SU-DHL-6 (cell line): ENCODE measurements at regions not wholly inside any gene's neighbourhood (a gene's known extent, or its start where the extent isn't known, plus 50 kb on each side); places are given as distances from the start of the nearest gene placed in this dataset.

Experiments used
- H2AFZ ChIP-seq: fragments of 200-600 bp; sonication (generic); 2 replicates; pipeline ENCODE4 v1.6.1; 2014; ENCODE audit warnings: low read depth, mild to moderate bottlenecking, moderate library complexity, mixed read lengths, antibody characterized with exemption, low read length; ENCODE audit not compliant: severe bottlenecking
- H3F3A ChIP-seq: fragments of 200-600 bp; shearing (Covaris generic); 2 replicates; pipeline ENCODE4 v1.6.0; 2016; ENCODE audit warnings: antibody characterized with exemption, mild to moderate bottlenecking; ENCODE audit not compliant: insufficient read depth
- H3K27ac ChIP-seq: fragments of 200-600 bp; sonication (generic); 2 replicates; pipeline ENCODE4 v1.5.1; 2016; ENCODE audit warnings: low read depth, mild to moderate bottlenecking, low read length, moderate library complexity, mixed read lengths
- H3K27me3 ChIP-seq: fragments of 200-600 bp; sonication (generic), shearing (Covaris generic); 2 replicates; pipeline ENCODE4 v1.6.0; 2014; ENCODE audit warnings: mild to moderate bottlenecking, low read length
- H3K36me3 ChIP-seq: fragments of 200-600 bp; sonication (generic); 2 replicates; pipeline ENCODE4 v1.6.1; 2014; ENCODE audit warnings: mild to moderate bottlenecking, low read length, mixed read lengths
- H3K4me2 ChIP-seq: fragments of 300-600, 200-600 bp; shearing (Covaris generic), sonication (generic); 2 replicates; pipeline ENCODE4 v1.6.0; 2014; ENCODE audit warnings: low read length, low read depth, mild to moderate bottlenecking; ENCODE audit not compliant: poor library complexity, severe bottlenecking
- H3K4me3 ChIP-seq: fragments of 200-600 bp; sonication (generic); 2 replicates; pipeline ENCODE4 v1.5.1; 2014; ENCODE audit warnings: antibody characterized with exemption, low read length, mild to moderate bottlenecking, mixed read lengths; ENCODE audit not compliant: insufficient read depth, poor library complexity, severe bottlenecking
- H3K79me2 ChIP-seq: fragments of 200-600 bp; sonication (generic); 2 replicates; pipeline ENCODE4 v1.6.1; 2014; ENCODE audit warnings: mild to moderate bottlenecking, low read length, moderate library complexity; ENCODE audit not compliant: insufficient read depth
- H3K9ac ChIP-seq: fragments of 200-600 bp; sonication (generic); 2 replicates; pipeline ENCODE4 v1.7.0; 2014; ENCODE audit warnings: mild to moderate bottlenecking, low read length
- H3K9me2 ChIP-seq: fragments of 200-600 bp; sonication (generic); replicated peaks from 2 replicates; pipeline ENCODE4 v1.6.1; 2014; ENCODE audit warnings: low read length; ENCODE audit not compliant: insufficient read depth
- H3K9me3 ChIP-seq: fragments of 200-600 bp; sonication (generic); 2 replicates; pipeline ENCODE4 v1.6.1; 2014; ENCODE audit warnings: low read length, mixed read lengths; ENCODE audit not compliant: insufficient read depth
- H4K20me1 ChIP-seq: fragments of 200-600 bp; sonication (generic); 2 replicates; pipeline ENCODE4 v1.6.1; 2014; ENCODE audit warnings: low read depth, mild to moderate bottlenecking, antibody characterized with exemption, low read length, moderate library complexity, mixed read lengths
- EZH2phosphoT487 ChIP-seq: fragments of 200-600 bp; sonication (generic), shearing (Covaris generic); conservative IDR thresholded peaks from 2 replicates; pipeline ENCODE4 v1.6.1; 2018; ENCODE audit warnings: mild to moderate bottlenecking, antibody characterized with exemption, low read length, moderate library complexity, mixed read lengths
- TF ChIP-seq, protein P1 (sequence below): fragments of 200-600 bp; sonication (generic); IDR thresholded peaks from one replicate; pipeline ENCODE4 v1.5.1; 2017; ENCODE audit warnings: antibody characterized with exemption, mild to moderate bottlenecking, low read length, moderate library complexity; ENCODE audit not compliant: insufficient read depth, poor library complexity, severe bottlenecking

DNA sequence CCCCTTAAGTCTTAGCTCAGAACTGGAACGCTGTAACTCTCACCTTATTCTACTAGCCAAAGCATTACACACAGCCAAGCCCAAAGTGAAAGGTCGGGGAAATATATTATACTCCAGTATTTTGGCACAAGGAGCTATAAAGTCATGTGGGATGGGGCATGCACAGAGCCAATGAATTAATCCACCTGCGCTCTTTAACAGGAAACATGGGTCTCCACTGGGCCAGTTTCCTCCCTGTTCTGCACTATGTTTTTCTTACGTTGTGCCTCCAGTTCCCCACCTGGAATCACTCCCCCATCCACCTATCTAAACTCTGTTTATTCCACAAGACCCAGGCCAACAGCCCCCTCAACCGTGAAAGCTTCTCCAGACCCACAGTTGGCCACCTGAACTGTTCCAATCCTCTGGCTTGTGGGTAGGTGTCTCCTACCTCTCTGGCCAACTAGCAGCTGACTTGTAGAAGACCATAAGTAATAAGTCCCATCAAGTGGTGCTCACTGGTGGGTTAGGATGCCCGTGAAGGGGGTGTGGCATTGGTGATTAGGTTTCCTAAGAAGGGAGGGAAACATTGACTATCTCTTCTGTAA, 286.9 kb downstream of the NPIPA8 start:
- no peaks in the 10 kb centered on the region for H3K9me2 ChIP-seq
- H3F3A ChIP-seq = no peaks in the 10 kb centered on the region
- no peaks in the 10 kb centered on the region for H3K9me3 ChIP-seq
- H4K20me1 ChIP-seq = no peaks in the 10 kb centered on the region
- TF ChIP-seq, protein P1, sequence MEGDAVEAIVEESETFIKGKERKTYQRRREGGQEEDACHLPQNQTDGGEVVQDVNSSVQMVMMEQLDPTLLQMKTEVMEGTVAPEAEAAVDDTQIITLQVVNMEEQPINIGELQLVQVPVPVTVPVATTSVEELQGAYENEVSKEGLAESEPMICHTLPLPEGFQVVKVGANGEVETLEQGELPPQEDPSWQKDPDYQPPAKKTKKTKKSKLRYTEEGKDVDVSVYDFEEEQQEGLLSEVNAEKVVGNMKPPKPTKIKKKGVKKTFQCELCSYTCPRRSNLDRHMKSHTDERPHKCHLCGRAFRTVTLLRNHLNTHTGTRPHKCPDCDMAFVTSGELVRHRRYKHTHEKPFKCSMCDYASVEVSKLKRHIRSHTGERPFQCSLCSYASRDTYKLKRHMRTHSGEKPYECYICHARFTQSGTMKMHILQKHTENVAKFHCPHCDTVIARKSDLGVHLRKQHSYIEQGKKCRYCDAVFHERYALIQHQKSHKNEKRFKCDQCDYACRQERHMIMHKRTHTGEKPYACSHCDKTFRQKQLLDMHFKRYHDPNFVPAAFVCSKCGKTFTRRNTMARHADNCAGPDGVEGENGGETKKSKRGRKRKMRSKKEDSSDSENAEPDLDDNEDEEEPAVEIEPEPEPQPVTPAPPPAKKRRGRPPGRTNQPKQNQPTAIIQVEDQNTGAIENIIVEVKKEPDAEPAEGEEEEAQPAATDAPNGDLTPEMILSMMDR = no peak
- H3K4me2 ChIP-seq = no peak overlapping the region
- H2AFZ ChIP-seq = no peak overlapping the region
- H3K27me3 ChIP-seq = no peaks in the 10 kb centered on the region
- no peak overlapping the region for H3K27ac ChIP-seq
- H3K9ac ChIP-seq = no peak overlapping the region
- H3K36me3 ChIP-seq = no peaks in the 10 kb centered on the region
- H3K4me3 ChIP-seq = no peak overlapping the region
- no peaks in the 10 kb centered on the region for H3K79me2 ChIP-seq

DNA sequence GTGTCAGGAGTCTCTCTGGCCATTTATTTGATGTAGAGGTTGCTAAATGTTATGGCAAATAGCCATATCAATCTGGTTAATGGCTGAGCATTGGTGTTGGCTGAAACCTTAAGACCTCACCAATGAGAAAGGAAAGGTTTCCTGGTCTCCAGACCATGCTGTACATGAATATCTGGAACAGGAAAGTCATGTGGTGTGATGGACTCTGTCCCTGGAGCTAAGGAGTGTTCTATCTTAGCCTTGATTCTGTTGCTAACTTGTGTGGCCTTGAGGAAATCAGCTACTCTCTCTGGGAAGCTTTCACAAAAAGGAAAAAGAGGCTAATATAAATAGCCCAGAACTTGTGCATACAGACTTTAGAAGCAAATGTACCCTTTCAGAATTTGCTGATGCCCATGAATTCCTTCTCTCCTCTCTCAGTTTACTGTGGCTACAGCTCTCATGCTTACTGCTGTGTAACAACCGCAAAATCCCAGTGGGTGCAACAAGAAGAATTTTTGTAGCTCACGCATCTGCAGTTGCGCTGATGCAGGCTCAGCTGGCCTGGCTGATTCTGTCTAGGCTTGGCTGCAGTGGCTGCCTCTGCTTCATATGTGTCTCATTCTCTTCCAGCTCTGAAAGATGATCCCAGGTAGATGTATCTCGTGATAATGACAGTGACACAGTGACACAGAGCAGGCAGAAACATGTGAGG, 287.5 kb downstream of the NPIPA8 start:
- H3K9me3 ChIP-seq = no peaks in the 10 kb centered on the region
- no peak overlapping the region for H3K4me3 ChIP-seq
- H3K4me2 ChIP-seq = no peak overlapping the region
- H2AFZ ChIP-seq = no peak overlapping the region
- no peaks in the 10 kb centered on the region for H4K20me1 ChIP-seq
- TF ChIP-seq EZH2phosphoT487 = no peak
- TF ChIP-seq, protein P1 = no peak
- no peaks in the 10 kb centered on the region for H3K27me3 ChIP-seq
- no peak overlapping the region for H3K27ac ChIP-seq
- H3K36me3 ChIP-seq = no peaks in the 10 kb centered on the region
- no peaks in the 10 kb centered on the region for H3F3A ChIP-seq
- no peaks in the 10 kb centered on the region for H3K79me2 ChIP-seq
- no peaks in the 10 kb centered on the region for H3K9me2 ChIP-seq
- H3K9ac ChIP-seq = no peak overlapping the region

DNA sequence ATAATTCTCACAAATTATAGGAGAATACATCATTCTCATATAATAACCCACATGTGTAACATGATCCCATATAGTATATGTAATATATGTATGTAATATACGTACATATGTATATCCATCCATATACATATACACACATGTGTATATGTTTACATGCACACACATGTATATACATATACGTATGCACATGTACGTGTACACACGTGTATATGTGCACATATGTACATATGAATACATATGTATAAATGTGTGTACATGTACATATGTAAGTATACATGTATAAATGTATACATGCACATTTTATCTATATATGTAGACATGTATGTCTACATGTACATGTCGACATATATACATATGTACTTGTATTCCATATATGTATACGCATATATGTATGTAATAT, 288.8 kb downstream of the NPIPA8 start:
- no peaks in the 10 kb centered on the region for H3K9me2 ChIP-seq
- H3K36me3 ChIP-seq = no peaks in the 10 kb centered on the region
- no peak overlapping the region for H3K4me2 ChIP-seq
- TF ChIP-seq, protein P1 = no peak
- TF ChIP-seq EZH2phosphoT487 = no peak
- H3K79me2 ChIP-seq = no peaks in the 10 kb centered on the region
- H3K27me3 ChIP-seq = no peaks in the 10 kb centered on the region
- no peaks in the 10 kb centered on the region for H3F3A ChIP-seq
- no peak overlapping the region for H3K27ac ChIP-seq
- no peaks in the 10 kb centered on the region for H3K9me3 ChIP-seq
- no peak overlapping the region for H2AFZ ChIP-seq
- no peaks in the 10 kb centered on the region for H4K20me1 ChIP-seq
- H3K4me3 ChIP-seq = no peak overlapping the region
- H3K9ac ChIP-seq = no peak overlapping the region
